ENCODE measurements at regions not wholly inside any gene's neighbourhood (a gene's known extent, or its start where the extent isn't known, plus 50 kb on each side); places are given as distances from the start of the nearest gene placed in this dataset.

GRCh38 chr11:70900540-70900939 lies 351.8 kb downstream of the SHANK2 start:
- H3K36me3 Mint-ChIP-seq (ENCODE audit: insufficient read depth in 1 of 3, low read depth in 3 of 3) = peaks cover 8 to 33% (median 11%) of the 10 kb centered on the region in 3 experiments; a peak in 6 of 7 replicates
- H3K4ac ChIP-seq (ENCODE audit: low read depth, low read length) = no peak overlapping the region
- no peak overlapping the region for H3T11ph ChIP-seq (ENCODE audit: low read length)
- no peaks in the 10 kb centered on the region for H3K9me3 ChIP-seq (ENCODE audit: control insufficient read depth, low read depth, low read length)
- H3K27ac ChIP-seq (ENCODE audit: insufficient read length, low read depth, low read length) = no peak overlapping the region
- H2BK5ac ChIP-seq (ENCODE audit: insufficient read length, low read length) = no peak overlapping the region
- no peak overlapping the region for H3K18ac ChIP-seq (ENCODE audit: insufficient read length, low read depth, low read length)
- H3K79me1 ChIP-seq (ENCODE audit: insufficient read depth, low read depth, low read length, poor library complexity, severe bottlenecking) = no peaks in the 10 kb centered on the region
- no peaks in the 10 kb centered on the region for H3K4me1 ChIP-seq (ENCODE audit: insufficient read depth, low read length)
- H3K9ac ChIP-seq (ENCODE audit: extremely low read depth, insufficient read length, low read length) = no peak overlapping the region
- no peak overlapping the region for H2BK12ac ChIP-seq (ENCODE audit: insufficient read length, low read depth, low read length)
- no peaks in the 10 kb centered on the region for H3K27me3 ChIP-seq (ENCODE audit: insufficient read depth, low read length)
- peaks cover 0 to 8% of the 10 kb centered on the region in 2 experiments; a peak in 3 of 4 replicates for H3K4me1 Mint-ChIP-seq
- peak overlapping the region in 1 of 3 experiments; percentile 37; a peak in 1 of 7 replicates for H3K27ac Mint-ChIP-seq
- no peak overlapping the region for H2BK20ac ChIP-seq (ENCODE audit: low read depth, low read length, poor library complexity, severe bottlenecking)
- no peak overlapping the region for H3K23ac ChIP-seq (ENCODE audit: insufficient read length, low read depth, low read length)
- no peak overlapping the region for H2BK15ac ChIP-seq (ENCODE audit: low read depth, low read length)
- no peak overlapping the region for H2BK120ac ChIP-seq (ENCODE audit: low read depth, low read length, poor library complexity, severe bottlenecking)
- no peaks in the 10 kb centered on the region for H3K79me2 ChIP-seq (ENCODE audit: insufficient read depth, low read length)
- no peaks in the 10 kb centered on the region for H4K20me1 ChIP-seq (ENCODE audit: control insufficient read depth, insufficient read depth, insufficient read length)
- H3K27me3 Mint-ChIP-seq (ENCODE audit: low read depth) = no peaks in the 10 kb centered on the region
- no peak for DNase-seq
- no peak overlapping the region for H3K14ac ChIP-seq (ENCODE audit: insufficient read depth, low read length)
- H3K4me2 ChIP-seq (ENCODE audit: insufficient read depth, insufficient read length, low read length) = no peak overlapping the region
- no peaks in the 10 kb centered on the region for H3K23me2 ChIP-seq (ENCODE audit: insufficient read length, low read depth, low read length, poor library complexity, severe bottlenecking)
- no CpG with 5 or more reads among the region's 4 CpGs for WGBS (ENCODE audit: extremely low coverage, insufficient read length, low lambda C conversion rate)
- TF ChIP-seq, protein P1, sequence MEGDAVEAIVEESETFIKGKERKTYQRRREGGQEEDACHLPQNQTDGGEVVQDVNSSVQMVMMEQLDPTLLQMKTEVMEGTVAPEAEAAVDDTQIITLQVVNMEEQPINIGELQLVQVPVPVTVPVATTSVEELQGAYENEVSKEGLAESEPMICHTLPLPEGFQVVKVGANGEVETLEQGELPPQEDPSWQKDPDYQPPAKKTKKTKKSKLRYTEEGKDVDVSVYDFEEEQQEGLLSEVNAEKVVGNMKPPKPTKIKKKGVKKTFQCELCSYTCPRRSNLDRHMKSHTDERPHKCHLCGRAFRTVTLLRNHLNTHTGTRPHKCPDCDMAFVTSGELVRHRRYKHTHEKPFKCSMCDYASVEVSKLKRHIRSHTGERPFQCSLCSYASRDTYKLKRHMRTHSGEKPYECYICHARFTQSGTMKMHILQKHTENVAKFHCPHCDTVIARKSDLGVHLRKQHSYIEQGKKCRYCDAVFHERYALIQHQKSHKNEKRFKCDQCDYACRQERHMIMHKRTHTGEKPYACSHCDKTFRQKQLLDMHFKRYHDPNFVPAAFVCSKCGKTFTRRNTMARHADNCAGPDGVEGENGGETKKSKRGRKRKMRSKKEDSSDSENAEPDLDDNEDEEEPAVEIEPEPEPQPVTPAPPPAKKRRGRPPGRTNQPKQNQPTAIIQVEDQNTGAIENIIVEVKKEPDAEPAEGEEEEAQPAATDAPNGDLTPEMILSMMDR (conservative IDR thresholded peaks at IDR 0.05) = no peak
- H4K5ac ChIP-seq (ENCODE audit: insufficient read length, low read depth, low read length) = no peak overlapping the region
- no peak overlapping the region for H4K8ac ChIP-seq (replicated peaks; ENCODE audit: insufficient read length, low read depth, low read length)
- no peak overlapping the region for H2AFZ ChIP-seq (ENCODE audit: low read length)
- H3K9me3 Mint-ChIP-seq = peaks cover 17 to 18% of the 10 kb centered on the region in 2 experiments
- no peak overlapping the region for H4K91ac ChIP-seq (ENCODE audit: insufficient read length, low read depth, low read length)
- H2AK5ac ChIP-seq (ENCODE audit: insufficient read length, low read length) = no peak overlapping the region
- H3K56ac ChIP-seq (ENCODE audit: insufficient read length, low read depth, low read length) = no peak overlapping the region
- no peak overlapping the region for H3K4me3 Mint-ChIP-seq
